Stimulated activated CD8-positive, alpha-beta memory T cell treated with anti-CD3 and anti-CD28 coated beads, Interleukin-4, amount 100 ng/mL, for 1 hour (primary cell): ENCODE measurements at regions not wholly inside any gene's neighbourhood (a gene's known extent, or its start where the extent isn't known, plus 50 kb on each side); places are given as distances from the start of the nearest gene placed in this dataset.

Source experiments
- DNase-seq, 2 donors: peaks; one replicate each; pipeline ENCODE4 v3.0.0-alpha.2; 2020; ENCODE audit warnings: low read depth in 2 of 2, low spot score in 1 of 2

DNA sequence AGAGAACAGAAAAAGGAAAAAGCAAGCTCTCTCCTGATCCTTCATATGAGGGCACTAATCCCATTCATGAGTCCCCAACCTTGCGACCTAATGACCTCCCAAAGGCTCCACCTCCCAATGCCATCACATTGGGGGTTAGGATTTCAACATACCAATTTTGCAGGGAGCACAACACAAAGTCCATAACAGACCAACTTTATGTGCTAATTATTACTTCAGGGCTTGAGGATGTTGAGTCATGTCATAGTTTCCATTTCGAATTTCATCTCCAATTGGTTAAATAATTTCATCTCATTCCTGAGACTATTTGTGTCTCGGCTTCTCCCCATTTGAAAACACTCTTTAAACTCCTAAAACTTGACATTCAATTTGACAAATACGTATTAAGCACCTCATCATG, 69.9 kb upstream of the KLF7 start:
- no peak for DNase-seq

GRCh38 chr2:207236156-207236935, 70.6 kb upstream of the KLF7 start:
- DNase-seq = no peak

DNA sequence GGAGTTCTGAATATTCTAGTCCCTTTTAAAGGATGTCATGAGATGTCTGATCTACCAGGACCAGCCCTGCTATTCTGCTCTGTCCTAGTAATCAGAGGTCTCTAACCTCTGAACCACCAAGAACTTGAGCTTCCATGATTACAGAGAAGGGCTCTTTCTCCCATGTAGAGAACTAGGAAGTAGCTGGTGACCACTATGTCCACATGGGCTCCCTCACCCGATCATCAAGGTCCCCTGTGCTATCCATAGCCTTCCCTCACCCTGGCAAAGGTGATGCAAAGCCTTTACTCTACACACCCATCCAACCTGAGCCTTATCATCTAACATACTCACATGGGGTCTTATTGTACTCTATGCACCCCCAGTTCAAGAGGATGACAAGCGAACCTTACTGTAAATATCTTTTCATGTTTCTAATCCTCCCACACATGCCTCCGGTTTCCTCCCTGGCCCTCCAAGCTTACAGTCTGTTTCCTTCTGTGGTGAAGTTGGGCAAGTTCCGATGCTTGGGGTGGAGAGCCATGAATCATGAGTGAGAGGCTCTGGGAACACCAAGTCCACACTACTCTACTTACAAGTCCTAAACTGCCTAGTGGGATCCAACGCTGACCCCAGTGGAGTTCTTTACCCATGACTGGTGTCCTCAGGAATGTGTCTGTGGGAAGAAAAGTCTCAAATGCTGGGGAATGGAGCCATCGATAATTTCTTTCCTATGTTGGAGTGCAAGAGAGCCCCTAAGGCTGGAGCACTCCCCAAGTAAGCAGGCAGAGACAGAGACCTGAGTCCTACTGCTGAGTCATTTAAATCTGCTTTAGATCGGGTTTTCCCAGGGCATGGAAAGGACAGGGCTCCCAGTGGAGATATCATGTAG, 73.3 kb upstream of the KLF7 start:
- DNase-seq = no peak

GRCh38 chr2:207239754-207240494, 74.2 kb upstream of the KLF7 start:
- no peak for DNase-seq

DNA sequence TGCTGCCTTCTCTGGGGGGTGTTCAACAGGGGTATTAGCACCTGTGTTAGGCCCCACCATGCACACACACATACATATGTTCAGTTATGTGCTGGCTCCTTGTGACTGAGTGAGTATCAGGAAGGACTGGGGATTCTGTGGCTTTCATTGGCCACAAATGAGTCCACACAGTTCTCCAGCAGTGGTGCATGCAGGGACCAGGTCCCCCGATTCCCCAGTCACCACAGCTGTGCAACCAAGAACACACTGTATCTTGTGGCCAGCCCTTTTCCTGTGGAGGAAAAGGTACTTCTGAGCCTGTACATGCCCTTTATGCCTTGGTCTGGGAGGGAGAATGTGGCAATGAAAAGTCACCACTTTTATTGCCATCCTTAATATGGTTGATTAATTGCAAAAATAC, 74.9 kb upstream of the KLF7 start:
- no peak for DNase-seq

- no peak for DNase-seq
These were observed 75.5 kb upstream of the KLF7 start for GRCh38 chr2:207241198-207241597.

- no peak for DNase-seq
These were observed 77.9 kb upstream of the KLF7 start for GRCh38 chr2:207243601-207244000.

GRCh38 chr2:207244971-207245925, 79.5 kb upstream of the KLF7 start:
- no peak for DNase-seq

DNA sequence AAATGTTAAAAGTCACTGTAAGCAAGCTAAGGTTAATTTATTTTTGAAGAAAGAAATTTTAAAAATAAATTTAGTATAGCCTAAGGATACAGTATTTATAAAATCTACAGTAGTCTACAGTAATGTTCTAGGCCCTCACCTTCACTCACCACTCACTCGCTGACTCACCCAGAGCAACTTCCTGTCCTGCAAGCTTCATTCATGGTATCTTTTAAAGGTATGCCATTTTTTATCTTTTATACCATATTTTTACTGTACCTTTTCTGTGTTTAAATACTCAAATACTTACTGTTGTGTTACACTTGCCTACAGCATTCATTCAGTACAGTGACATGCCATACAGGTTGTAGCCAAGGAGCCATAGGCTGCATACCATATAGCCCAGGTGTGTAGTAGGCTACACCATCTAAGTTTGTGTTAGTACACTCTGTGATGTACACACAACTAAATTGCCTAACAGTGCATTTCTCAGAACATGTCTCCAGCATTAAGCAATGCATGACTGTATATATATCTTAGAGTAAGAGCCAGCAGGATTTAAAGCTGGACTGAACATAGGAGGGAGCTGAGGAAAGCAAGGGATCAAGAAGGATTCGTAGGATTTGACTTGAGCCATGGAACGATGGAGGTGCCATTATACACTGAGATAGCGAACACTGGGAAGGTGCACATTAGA, 83.1 kb upstream of the KLF7 start:
- DNase-seq = no peak

GRCh38 chr2:207251022-207251421, 85.3 kb upstream of the KLF7 start:
- DNase-seq = no peak

- DNase-seq = no peak
These were observed 85.9 kb upstream of the KLF7 start for GRCh38 chr2:207251573-207252192.

DNA sequence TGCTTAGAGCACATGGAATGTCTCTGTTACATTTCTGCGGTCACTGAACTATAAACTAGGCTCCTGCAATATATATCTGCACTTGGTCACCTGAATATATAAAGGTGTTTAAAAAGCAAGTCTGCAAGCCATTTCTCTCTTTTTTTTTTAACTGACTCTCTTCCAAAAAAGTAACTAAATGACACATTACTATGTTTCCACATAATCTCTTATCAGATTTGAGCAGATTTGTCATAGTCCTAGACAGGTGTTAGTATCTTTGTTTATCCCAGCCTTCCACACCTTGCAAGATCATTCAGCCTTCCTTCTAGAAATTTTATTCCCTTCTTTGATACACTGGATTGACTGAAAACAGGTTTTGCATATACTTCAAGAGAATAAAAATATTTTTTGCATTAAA, 86.7 kb upstream of the KLF7 start:
- DNase-seq = no peak

GRCh38 chr2:207252979-207253645, 87.4 kb upstream of the KLF7 start:
- DNase-seq = no peak

DNA sequence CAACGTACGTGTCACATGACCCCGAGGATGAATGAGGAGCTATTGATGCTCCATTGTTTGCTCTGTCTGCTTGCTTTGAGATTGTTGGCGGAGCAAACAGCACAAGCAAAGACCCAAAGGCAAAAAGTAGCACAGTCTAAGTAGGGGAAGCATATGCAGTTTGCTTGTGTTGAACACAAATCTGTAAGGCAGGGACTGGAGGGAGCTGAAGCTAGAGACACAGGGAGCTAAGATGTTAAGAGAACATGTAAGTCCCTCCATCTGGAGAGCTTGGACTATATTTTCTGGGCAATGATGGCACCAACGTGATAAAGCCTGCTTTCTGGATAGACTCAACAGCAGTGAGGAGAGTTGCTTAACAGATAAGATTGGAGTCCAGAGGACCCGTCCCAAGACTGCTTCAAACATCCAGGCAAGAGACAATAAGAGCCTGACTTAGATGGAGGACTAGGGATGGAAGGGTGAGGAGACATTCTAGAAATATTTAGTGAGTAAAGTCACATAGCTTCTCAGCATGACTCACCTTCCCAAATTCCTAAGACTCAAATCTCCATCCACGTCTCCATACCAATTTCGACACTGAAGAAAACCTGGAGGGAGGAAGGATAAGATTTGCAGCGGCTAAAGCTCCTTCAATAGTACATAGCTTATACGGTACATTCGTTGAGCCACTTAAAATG, 88.1 kb upstream of the KLF7 start:
- no peak for DNase-seq

DNA sequence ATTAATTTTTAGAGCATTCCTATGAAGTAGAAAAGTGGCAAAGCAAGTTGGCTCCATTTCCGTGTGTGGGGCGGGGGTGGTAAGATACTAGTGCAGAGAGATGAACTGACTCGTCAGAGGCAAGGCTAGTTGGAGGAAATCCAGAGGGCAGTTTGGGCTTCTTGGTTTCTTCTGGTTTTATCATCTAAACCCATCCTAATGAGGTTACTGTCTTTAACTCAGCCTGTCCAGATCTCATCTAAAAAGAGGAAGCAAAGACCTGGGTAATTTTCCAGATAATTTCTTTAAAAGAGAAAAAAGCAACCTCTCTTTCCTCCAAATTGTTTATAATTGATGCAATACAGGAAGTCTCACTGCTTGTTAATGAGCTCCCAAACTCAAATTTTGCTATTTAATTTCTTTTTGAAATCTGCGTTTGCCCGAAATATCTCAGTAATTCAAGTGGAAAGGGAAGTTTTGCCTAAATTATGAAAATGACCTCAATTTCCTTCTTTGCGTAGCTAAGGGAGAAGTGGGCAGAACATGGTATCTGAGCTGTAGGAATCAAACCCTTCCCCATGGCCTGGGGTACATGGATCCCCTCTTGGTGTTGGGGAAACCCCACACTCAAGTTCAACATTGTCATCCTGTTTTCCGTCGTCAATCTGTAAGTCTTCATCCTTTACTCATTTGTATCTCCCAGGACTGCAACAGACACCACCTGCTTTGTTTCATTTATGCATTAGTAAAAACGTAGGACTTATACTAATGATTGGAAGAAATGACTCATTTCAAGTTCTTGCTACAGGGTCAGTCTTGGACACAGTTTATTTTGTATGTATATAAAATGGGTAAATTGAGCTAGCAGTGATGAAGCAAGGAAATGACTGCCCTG, 89.1 kb upstream of the KLF7 start:
- DNase-seq = no peak

DNA sequence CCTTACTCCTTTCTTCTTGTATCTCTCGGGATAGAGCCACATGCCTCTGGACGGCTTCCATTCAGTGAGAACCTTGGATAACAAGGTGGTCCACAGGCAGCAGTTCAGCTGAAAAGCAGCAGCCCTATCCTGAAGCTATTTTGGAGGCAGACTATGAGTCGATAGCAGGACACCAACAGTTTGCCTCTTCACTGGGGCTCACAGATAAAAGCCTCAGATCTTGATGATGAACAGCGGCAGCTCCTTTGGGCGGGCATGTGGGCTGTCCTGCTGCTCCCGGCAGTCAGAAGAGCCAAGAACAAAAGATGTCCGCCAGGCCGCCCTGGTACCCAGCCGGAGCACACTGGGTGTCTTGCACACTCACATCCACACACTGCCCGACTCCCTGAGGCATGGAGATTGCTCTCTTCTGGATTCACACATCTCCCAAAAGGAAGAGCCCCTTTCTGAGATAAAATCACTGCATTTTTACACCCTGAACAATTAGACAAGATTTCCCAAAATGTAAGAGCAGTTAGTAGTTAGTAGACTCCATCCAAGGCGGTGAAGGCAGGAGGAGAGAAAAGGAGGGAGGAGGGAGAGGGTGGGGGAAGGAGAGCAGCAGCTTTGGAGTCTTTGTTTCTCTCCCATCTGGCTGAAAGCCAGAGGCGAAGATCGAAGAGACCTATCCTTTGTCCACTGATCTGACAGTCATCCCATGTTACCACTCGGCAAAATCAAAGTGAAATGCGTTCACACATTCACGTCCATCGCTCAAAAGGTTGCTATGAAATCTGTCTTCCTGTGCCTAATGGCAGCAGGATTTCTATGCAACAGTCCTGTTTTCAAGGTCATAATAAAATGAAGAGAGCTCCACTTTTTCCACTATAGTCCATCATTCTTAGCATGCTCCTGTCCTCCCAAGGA, 90.1 kb upstream of the KLF7 start:
- no peak for DNase-seq
